Mesothelial cell of epicardium (in vitro differentiated cells): ENCODE measurements at regions not wholly inside any gene's neighbourhood (a gene's known extent, or its start where the extent isn't known, plus 50 kb on each side); places are given as distances from the start of the nearest gene placed in this dataset.
A peak's percentile ranks its signal among the peaks of the same experiment; 100 is the strongest.

Source experiments
- DNase-seq, 2 experiments: peaks; one replicate each; pipeline ENCODE4 v3.0.0; 2021; ENCODE audit warnings: low spot score in 2 of 2; ENCODE audit not compliant: unreplicated experiment in 2 of 2
- H3K27ac Mint-ChIP-seq: 2 replicates; pipeline ENCODE4 v1.8.0; 2021; ENCODE audit warnings: mixed read lengths
- H3K27me3 Mint-ChIP-seq: 2 replicates; pipeline ENCODE4 v1.8.0; 2021; ENCODE audit warnings: low read depth, mixed read lengths
- H3K36me3 Mint-ChIP-seq: 2 replicates; pipeline ENCODE4 v1.8.0; 2021; ENCODE audit warnings: mixed read lengths
- H3K4me1 Mint-ChIP-seq: 2 replicates; pipeline ENCODE4 v1.8.0; 2021; ENCODE audit warnings: mixed read lengths
- H3K4me3 Mint-ChIP-seq: 2 replicates; pipeline ENCODE4 v1.8.0; 2021; ENCODE audit warnings: mild to moderate bottlenecking, moderate library complexity, mixed read lengths
- H3K9me3 Mint-ChIP-seq: 2 replicates; pipeline ENCODE4 v1.8.0; 2021; ENCODE audit warnings: mixed read lengths
- CTCF ChIP-seq: fragments of 200-600 bp; sonication (generic); IDR thresholded peaks from one replicate; pipeline ENCODE4 v1.5.0; 2021; ENCODE audit warnings: antibody characterized with exemption; ENCODE audit not compliant: unreplicated experiment

- DNase-seq = no peak
- Mint-ChIP-seq H3K9me3 (peaks cover 7% of the 10 kb centered on the region), H3K36me3 (no peaks in the 10 kb centered on the region), H3K4me3 (no peak overlapping the region), H3K27me3 (no peaks in the 10 kb centered on the region), H3K4me1 (peaks cover 17% of the 10 kb centered on the region), H3K27ac (no peak overlapping the region)
- TF ChIP-seq CTCF = no peak
These were observed 273.3 kb upstream of the ANKRD55 start for GRCh38 chr5:56506211-56506965.

- no peak overlapping the region for H3K4me3 Mint-ChIP-seq
- H3K9me3 Mint-ChIP-seq = peaks cover 7% of the 10 kb centered on the region
- H3K36me3 Mint-ChIP-seq = no peaks in the 10 kb centered on the region
- peaks cover 17% of the 10 kb centered on the region for H3K4me1 Mint-ChIP-seq
- TF ChIP-seq CTCF = no peak
- DNase-seq = no peak
- no peaks in the 10 kb centered on the region for H3K27me3 Mint-ChIP-seq
- H3K27ac Mint-ChIP-seq = no peak overlapping the region
These were observed 270.8 kb upstream of the ANKRD55 start for GRCh38 chr5:56503929-56504328.

- no peak overlapping the region for H3K4me3 Mint-ChIP-seq
These were observed 268.8 kb upstream of the ANKRD55 start for GRCh38 chr5:56501781-56502557.

GRCh38 chr5:56499901-56500300 is 266.8 kb upstream of the ANKRD55 start:
- DNase-seq = no peak
- H3K27ac Mint-ChIP-seq = no peak overlapping the region
- TF ChIP-seq CTCF = no peak
- no peak overlapping the region for H3K4me3 Mint-ChIP-seq
- H3K4me1 Mint-ChIP-seq = peaks cover 28% of the 10 kb centered on the region
- H3K9me3 Mint-ChIP-seq = peaks cover 7% of the 10 kb centered on the region
- H3K36me3 Mint-ChIP-seq = no peaks in the 10 kb centered on the region
- no peaks in the 10 kb centered on the region for H3K27me3 Mint-ChIP-seq

More at GRCh38 chr5:56501781-56502557, 268.8 kb upstream of the ANKRD55 start:
- no peaks in the 10 kb centered on the region for H3K27me3 Mint-ChIP-seq
- peaks cover 7% of the 10 kb centered on the region for H3K9me3 Mint-ChIP-seq
- peaks cover 21% of the 10 kb centered on the region for H3K4me1 Mint-ChIP-seq
- TF ChIP-seq CTCF = no peak
- DNase-seq = no peak
- no peaks in the 10 kb centered on the region for H3K36me3 Mint-ChIP-seq
- H3K27ac Mint-ChIP-seq = peak overlapping the region; percentile 70

GRCh38 chr5:56499491-56499890 is 266.4 kb upstream of the ANKRD55 start:
- no peak overlapping the region for H3K4me3 Mint-ChIP-seq
- no peaks in the 10 kb centered on the region for H3K27me3 Mint-ChIP-seq
- no peak for DNase-seq
- peaks cover 4% of the 10 kb centered on the region for H3K9me3 Mint-ChIP-seq
- TF ChIP-seq CTCF = no peak
- no peaks in the 10 kb centered on the region for H3K36me3 Mint-ChIP-seq
- H3K4me1 Mint-ChIP-seq = peaks cover 32% of the 10 kb centered on the region
- no peak overlapping the region for H3K27ac Mint-ChIP-seq
